AG08395 (cell line): ENCODE measurements at regions not wholly inside any gene's neighbourhood (a gene's known extent, or its start where the extent isn't known, plus 50 kb on each side); places are given as distances from the start of the nearest gene placed in this dataset.
A peak's percentile ranks its signal among the peaks of the same experiment; 100 is the strongest.
"Not testable (repeated sequence)": the region's sequence is repeated elsewhere in the genome, so short reads cannot be mapped to it uniquely, and the experiment has no call there.

Experiments used
- DNase-seq: peaks from one replicate; pipeline ENCODE4 v3.0.0; 2012; ENCODE audit warnings: mixed read lengths, low spot score

GRCh38 chr15:95742836-95743235 is 587.7 kb upstream of the NR2F2 start:
- no peak for DNase-seq

- no peak for DNase-seq
Measured at GRCh38 chr15:95757171-95757570, 573.3 kb upstream of the NR2F2 start.

- DNase-seq = no peak
Measured at GRCh38 chr15:95758451-95758850, 572.0 kb upstream of the NR2F2 start.

GRCh38 chr15:95758851-95759250 is 571.6 kb upstream of the NR2F2 start:
- no peak for DNase-seq

GRCh38 chr15:95760508-95760907 is 570.0 kb upstream of the NR2F2 start:
- no peak for DNase-seq

GRCh38 chr15:95761501-95762165 is 568.9 kb upstream of the NR2F2 start:
- DNase-seq = no peak

GRCh38 chr15:95763426-95763825 is 567.1 kb upstream of the NR2F2 start:
- no peak for DNase-seq

- DNase-seq = no peak
Measured at GRCh38 chr15:95765161-95765560, 565.3 kb upstream of the NR2F2 start.

- DNase-seq = no peak
Measured at GRCh38 chr15:95770196-95770595, 560.3 kb upstream of the NR2F2 start.

- DNase-seq = no peak
Measured at GRCh38 chr15:95772982-95773381, 557.5 kb upstream of the NR2F2 start.

GRCh38 chr15:95784508-95784907 is 546.0 kb upstream of the NR2F2 start:
- DNase-seq = no peak

GRCh38 chr15:95785276-95785675 is 545.2 kb upstream of the NR2F2 start:
- DNase-seq = not testable (repeated sequence)

- peak; percentile 1 for DNase-seq
Measured at GRCh38 chr15:95793231-95793630, 537.3 kb upstream of the NR2F2 start.

GRCh38 chr15:95795386-95795785 is 535.1 kb upstream of the NR2F2 start:
- no peak for DNase-seq

GRCh38 chr15:95799286-95800200 is 531.0 kb upstream of the NR2F2 start:
- DNase-seq = peak; percentile 47

- DNase-seq = no peak
Measured at GRCh38 chr15:95804484-95804883, 526.0 kb upstream of the NR2F2 start.

GRCh38 chr15:95812491-95812890 is 518.0 kb upstream of the NR2F2 start:
- DNase-seq = no peak

- no peak for DNase-seq
Measured at GRCh38 chr15:95814908-95815307, 515.6 kb upstream of the NR2F2 start.

GRCh38 chr15:95816591-95816990 is 513.9 kb upstream of the NR2F2 start:
- DNase-seq = no peak

GRCh38 chr15:95822961-95823360 is 507.5 kb upstream of the NR2F2 start:
- no peak for DNase-seq

GRCh38 chr15:95825208-95825607 is 505.3 kb upstream of the NR2F2 start:
- no peak for DNase-seq

- no peak for DNase-seq
Measured at GRCh38 chr15:95825671-95826411, 504.7 kb upstream of the NR2F2 start.
